DND-41 (cell line): ENCODE measurements at regions not wholly inside any gene's neighbourhood (a gene's known extent, or its start where the extent isn't known, plus 50 kb on each side); places are given as distances from the start of the nearest gene placed in this dataset.

Experiments used
- EZH2 ChIP-seq: IDR thresholded peaks from 3 replicates; pipeline ENCODE4 v1.6.1; 2012; ENCODE audit warnings: borderline replicate concordance, low read depth, mild to moderate bottlenecking, moderate library complexity, low read length, inconsistent platforms; ENCODE audit not compliant: severe bottlenecking
- TF ChIP-seq, protein P1 (sequence below): IDR thresholded peaks from 2 replicates; pipeline ENCODE4 v1.5.1; 2012; ENCODE audit warnings: borderline replicate concordance, low read length, moderate library complexity, mild to moderate bottlenecking; ENCODE audit not compliant: poor library complexity, severe bottlenecking; ENCODE audit errors: extremely low read depth

DNA sequence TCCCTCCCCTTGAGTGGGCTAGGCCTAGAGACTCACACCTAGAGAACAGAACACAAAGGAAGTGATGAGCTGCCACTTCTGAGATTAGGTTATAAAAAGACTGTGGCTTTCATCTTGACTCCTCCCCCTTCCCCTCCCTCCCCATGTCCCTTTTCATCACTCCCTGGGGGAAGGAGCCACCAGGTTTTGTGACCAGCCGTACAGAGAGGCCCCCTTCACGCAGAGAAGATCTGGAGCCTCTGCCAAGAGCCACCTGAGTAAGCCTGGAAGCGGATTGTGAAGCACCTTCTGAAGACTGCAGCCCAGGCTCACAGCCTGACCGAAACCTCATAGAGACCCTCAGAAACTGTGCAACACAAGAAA is 118.4 kb upstream of the NXT1 start:
- no peak for TF ChIP-seq EZH2
- TF ChIP-seq, protein P1, sequence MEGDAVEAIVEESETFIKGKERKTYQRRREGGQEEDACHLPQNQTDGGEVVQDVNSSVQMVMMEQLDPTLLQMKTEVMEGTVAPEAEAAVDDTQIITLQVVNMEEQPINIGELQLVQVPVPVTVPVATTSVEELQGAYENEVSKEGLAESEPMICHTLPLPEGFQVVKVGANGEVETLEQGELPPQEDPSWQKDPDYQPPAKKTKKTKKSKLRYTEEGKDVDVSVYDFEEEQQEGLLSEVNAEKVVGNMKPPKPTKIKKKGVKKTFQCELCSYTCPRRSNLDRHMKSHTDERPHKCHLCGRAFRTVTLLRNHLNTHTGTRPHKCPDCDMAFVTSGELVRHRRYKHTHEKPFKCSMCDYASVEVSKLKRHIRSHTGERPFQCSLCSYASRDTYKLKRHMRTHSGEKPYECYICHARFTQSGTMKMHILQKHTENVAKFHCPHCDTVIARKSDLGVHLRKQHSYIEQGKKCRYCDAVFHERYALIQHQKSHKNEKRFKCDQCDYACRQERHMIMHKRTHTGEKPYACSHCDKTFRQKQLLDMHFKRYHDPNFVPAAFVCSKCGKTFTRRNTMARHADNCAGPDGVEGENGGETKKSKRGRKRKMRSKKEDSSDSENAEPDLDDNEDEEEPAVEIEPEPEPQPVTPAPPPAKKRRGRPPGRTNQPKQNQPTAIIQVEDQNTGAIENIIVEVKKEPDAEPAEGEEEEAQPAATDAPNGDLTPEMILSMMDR: no peak
